Fibroblast of lung (primary cell): ENCODE measurements at regions not wholly inside any gene's neighbourhood (a gene's known extent, or its start where the extent isn't known, plus 50 kb on each side); places are given as distances from the start of the nearest gene placed in this dataset.

Experiments
- EZH2 ChIP-seq: IDR thresholded peaks from 2 replicates; pipeline ENCODE4 v1.5.1; 2012; ENCODE audit warnings: low read length, control low read depth, mild to moderate bottlenecking; ENCODE audit errors: missing control alignments
- TF ChIP-seq, protein P1 (sequence below), 2 donors: IDR thresholded peaks in 1 of 2; conservative IDR thresholded peaks in 1 of 2; 1 replicate in 1 of 2; 2 replicates in 1 of 2; pipeline ENCODE4 v1.5.1; 2011 to 2012; ENCODE audit warnings: low read length in 2 of 2, control low read depth in 1 of 2, inconsistent platforms in 1 of 2, low read depth in 1 of 2, mild to moderate bottlenecking in 1 of 2

DNA sequence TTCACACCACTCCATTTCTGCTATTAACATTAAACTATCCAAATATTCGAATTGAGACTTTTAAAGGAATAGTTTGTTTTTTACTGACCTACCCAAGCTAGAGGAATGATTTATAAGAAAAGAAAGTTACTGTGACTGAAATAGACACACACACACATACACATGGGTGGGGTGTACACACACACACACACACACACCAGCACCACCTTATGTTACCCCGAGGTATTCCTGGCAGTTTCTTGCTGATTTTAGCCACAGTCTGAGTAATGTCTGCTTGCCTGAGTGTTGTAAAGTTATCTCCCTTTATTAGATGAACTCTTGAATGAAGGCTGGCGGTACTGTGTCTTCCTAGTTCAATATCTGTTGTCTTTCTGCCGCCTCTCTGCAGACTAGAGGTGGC is 91.3 kb upstream of the PRKG1 start:
- TF ChIP-seq, protein P1, sequence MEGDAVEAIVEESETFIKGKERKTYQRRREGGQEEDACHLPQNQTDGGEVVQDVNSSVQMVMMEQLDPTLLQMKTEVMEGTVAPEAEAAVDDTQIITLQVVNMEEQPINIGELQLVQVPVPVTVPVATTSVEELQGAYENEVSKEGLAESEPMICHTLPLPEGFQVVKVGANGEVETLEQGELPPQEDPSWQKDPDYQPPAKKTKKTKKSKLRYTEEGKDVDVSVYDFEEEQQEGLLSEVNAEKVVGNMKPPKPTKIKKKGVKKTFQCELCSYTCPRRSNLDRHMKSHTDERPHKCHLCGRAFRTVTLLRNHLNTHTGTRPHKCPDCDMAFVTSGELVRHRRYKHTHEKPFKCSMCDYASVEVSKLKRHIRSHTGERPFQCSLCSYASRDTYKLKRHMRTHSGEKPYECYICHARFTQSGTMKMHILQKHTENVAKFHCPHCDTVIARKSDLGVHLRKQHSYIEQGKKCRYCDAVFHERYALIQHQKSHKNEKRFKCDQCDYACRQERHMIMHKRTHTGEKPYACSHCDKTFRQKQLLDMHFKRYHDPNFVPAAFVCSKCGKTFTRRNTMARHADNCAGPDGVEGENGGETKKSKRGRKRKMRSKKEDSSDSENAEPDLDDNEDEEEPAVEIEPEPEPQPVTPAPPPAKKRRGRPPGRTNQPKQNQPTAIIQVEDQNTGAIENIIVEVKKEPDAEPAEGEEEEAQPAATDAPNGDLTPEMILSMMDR (conservative IDR thresholded peaks at IDR 0.05 in 1 of 2, IDR thresholded peaks at IDR 0.05 in 1 of 2; ENCODE audit: low read depth in 1 of 2, low read length in 2 of 2), result no peak
- TF ChIP-seq EZH2, result no peak
